HG03097 (cell line): ENCODE measurements at regions not wholly inside any gene's neighbourhood (a gene's known extent, or its start where the extent isn't known, plus 50 kb on each side); places are given as distances from the start of the nearest gene placed in this dataset.
"Not testable (repeated sequence)": the region's sequence is repeated elsewhere in the genome, so short reads cannot be mapped to it uniquely, and the experiment has no call there.

Experiments
- ATAC-seq: cut with Tn5 transposase; IDR thresholded peaks from one replicate; pipeline ENCODE4 v1.9.1; 2021; ENCODE audit not compliant: unreplicated experiment, low FRiP score

DNA sequence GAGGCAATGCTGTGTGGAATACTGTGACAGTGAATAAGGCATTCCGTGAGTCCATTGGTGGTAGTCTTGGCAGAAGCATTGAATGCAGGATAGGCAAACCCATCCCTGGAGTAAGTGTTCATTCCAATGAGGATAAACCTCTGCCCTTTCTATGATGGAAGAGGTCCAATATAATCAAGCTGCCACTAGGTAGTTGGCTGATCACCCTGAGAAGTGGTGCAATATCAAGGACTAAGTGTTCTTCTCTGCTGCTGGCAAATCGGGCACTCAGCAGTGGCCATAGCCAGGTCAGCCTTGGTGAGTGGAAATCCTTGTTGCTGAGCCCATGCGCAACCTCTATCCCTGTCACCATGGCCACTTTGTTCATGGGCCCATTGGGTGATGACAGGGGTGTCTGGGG is 70.1 kb downstream of the FBXO4 start:
- ATAC-seq: no peak

GRCh38 chr5:42001673-42002072 is 76.6 kb downstream of the FBXO4 start:
- ATAC-seq: no peak

DNA sequence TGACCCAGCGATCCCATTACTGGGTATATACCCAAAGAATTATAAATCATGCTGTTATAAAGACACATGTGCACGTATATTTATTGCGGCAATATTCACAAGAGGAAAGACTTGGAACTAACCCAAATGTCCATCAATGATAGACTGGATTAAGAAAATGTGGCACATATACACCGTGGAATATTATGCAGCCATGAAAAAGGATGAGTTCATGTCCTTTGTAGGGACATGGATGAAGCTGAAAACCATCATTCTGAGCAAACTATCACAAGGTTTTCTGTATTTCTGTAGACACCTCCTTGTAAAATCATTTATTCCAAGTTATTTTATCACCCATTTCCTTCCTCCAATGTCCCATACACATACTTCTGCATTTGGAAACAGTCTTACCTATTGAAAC is 78.8 kb downstream of the FBXO4 start:
- ATAC-seq: not testable (repeated sequence)

- ATAC-seq: no peak
Observed at GRCh38 chr5:42005561-42006153, 80.6 kb downstream of the FBXO4 start.

- ATAC-seq: no peak
Observed at GRCh38 chr5:42013561-42013960, 88.5 kb downstream of the FBXO4 start.

GRCh38 chr5:42015254-42015653 is 90.2 kb downstream of the FBXO4 start:
- no peak for ATAC-seq

GRCh38 chr5:42015681-42016080 is 90.6 kb downstream of the FBXO4 start:
- no peak for ATAC-seq

GRCh38 chr5:42020788-42021530 is 95.9 kb downstream of the FBXO4 start:
- ATAC-seq: no peak

DNA sequence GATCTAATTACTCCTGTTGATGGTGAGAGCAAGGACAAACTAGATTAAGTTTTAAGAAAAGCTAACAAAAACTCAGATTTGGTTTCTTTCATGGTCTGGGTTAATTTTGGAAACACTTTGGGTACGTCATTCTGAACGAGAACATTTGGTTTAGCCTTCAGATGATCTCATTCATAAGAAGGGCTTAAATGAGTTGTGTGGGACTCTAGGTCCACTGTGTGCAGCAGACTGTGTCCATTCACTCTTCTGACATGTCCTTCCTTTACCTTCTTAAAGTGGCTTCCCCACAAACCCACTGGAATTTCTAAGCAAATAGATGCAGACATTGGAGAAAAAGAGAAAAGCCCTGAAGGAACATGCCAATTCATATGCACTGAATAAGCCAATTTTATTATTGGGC is 96.8 kb downstream of the FBXO4 start:
- ATAC-seq: no peak

- ATAC-seq: no peak
Observed at GRCh38 chr5:42022383-42022972, 97.4 kb downstream of the FBXO4 start.

DNA sequence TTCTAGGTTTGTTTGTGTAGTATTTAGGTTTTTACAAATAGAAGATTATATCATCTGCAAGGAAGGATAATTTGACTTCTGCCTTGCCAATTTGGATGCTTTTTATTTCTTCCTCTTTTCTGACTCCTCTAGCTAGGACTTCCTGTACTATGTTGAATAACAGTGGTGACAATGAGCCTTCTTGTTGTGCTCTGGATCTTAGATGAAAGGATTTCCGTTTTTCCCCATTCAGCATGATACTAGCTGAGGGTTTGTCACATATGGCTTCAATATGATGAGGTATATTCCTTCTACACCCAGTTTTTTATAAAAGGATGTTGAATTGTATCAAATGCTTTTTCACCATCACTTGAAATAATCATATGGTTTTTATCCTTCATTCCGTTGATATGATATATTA is 101.4 kb downstream of the FBXO4 start:
- ATAC-seq: no peak

DNA sequence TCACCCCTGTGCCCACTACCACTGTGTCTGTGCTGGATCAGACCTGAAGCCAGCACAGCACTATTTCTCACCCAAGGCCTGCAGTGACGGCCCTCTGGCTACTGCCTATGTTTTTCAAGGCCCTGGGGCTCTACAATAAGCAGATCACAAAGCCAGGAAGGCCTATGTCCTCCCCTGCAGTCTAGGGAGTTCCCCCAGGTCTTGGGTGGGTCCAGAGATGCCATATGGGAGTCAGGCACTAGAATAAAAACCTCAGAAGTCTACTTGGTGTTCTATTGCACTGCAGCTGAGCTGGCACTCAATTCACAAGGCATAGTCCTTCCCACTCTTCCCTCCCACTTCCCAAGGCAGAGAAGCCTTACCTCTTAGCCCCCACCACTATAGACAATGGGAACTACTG is 107.1 kb downstream of the FBXO4 start:
- ATAC-seq: no peak

- no peak for ATAC-seq
Observed at GRCh38 chr5:42035526-42035925, 110.4 kb downstream of the FBXO4 start.

- no peak for ATAC-seq
Observed at GRCh38 chr5:42036379-42036778, 111.3 kb downstream of the FBXO4 start.

DNA sequence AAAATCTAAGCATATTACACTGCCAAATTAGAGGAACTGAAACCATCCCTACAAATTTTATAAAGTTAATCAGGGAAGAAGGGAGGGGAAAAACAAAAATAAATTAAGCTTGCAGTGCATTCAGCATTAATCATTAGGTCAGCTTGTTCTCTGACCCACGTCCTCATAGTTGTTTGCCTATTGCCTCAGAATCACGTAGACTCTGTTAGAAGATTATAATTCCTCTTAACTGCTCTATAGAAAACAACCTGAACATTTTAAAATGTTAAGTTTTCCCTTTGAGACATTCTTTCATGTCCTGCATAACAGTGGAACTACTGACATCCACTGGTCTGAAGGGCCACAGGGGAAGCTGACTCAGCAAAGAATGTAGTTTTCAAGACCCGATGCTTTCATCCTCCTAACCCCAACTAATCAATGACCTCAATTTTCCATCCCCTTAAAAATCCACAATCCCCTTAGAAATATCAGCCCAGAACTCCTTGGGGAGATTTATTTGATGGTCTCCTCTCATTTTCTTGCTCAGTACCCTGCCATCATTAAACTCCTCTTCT is 112.4 kb downstream of the FBXO4 start:
- no peak for ATAC-seq

DNA sequence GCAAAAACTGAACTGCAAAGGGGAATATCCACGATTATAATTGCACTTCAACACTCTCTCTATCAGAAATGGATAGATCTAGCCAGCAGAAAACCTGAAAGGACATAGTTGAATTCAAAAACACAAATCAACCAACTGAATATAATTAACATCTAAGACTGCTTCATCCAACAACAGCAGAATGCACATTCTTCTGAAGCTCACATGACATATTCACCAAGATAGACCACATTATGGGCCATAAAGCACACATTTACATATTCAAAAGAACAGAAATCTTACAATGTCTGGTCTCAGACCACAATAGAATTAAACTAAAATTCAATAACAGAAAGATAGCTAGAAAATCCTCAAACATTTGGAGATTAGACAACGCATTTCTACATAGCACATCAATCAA is 118.3 kb downstream of the FBXO4 start:
- ATAC-seq: no peak

DNA sequence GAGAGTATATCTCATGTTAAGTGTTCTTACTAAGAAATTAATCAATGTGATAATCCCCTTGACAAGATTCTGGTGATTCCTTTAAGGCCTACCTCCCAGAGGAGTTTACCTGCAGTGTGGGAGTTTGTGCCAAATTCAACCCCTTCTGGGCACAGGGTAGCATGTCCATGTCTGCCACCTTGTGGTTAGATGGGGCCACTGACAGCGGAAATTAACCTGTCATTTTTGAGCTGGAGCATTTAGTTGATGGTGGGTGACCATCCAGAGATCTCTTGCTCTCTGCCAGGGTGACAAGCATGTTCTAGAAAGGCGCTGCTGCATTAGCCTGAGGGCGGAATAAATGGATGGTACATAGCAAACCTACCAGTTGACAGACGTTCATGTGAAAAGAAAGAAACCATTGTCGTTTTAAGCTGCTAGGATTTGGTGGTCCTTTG is 132.2 kb downstream of the FBXO4 start:
- ATAC-seq: peak; percentile 92

- no peak for ATAC-seq
Observed at GRCh38 chr5:42059291-42059690, 134.2 kb downstream of the FBXO4 start.

DNA sequence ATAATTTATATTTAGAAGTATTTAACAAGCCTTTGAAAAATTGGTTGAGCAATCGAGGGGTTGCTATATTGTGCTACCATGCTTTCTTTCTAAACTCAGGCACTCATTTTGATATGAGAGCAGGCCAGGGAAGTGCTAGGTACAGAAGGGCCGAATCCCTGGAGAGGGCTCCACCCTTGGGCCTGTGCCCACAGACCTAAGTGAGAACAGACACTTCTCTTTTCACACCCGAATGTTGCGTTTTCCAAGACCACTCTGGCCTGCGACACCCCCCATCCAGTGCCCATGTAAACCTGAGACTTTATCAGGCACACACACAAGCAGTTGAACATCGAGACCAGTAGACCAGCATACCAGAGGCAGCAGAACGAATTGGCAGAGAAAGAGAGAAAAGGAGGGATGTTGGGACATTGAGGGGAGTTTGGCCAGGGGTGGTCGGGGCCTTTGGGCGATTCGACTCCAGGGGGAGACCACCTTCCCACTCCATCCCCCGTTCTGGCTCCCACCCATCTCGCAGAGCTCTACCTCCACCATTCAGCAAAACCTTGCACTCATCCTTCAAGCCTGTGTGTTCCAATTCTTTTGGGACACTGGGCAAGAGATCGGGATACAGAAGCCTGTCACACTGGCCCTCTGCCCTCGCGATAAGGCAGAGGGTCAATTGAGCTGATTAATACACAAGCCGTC is 134.8 kb downstream of the FBXO4 start:
- ATAC-seq: no peak

GRCh38 chr5:42061121-42061520 is 136.0 kb downstream of the FBXO4 start:
- ATAC-seq: no peak

- no peak for ATAC-seq
Observed at GRCh38 chr5:42064821-42065220, 139.7 kb downstream of the FBXO4 start.
